HG02763 (cell line): ENCODE measurements at regions not wholly inside any gene's neighbourhood (a gene's known extent, or its start where the extent isn't known, plus 50 kb on each side); places are given as distances from the start of the nearest gene placed in this dataset.

Experiments
- ATAC-seq: cut with Tn5 transposase; IDR thresholded peaks from one replicate; pipeline ENCODE4 v1.9.1; 2021; ENCODE audit warnings: mild to moderate bottlenecking, moderate library complexity; ENCODE audit not compliant: unreplicated experiment

GRCh38 chr5:144583541-144584449 is 413.1 kb downstream of the KCTD16 start:
- no peak for ATAC-seq

GRCh38 chr5:144582066-144582465 is 411.4 kb downstream of the KCTD16 start:
- ATAC-seq = no peak

GRCh38 chr5:144581044-144581443 is 410.4 kb downstream of the KCTD16 start:
- no peak for ATAC-seq

GRCh38 chr5:144577676-144578075 is 407.0 kb downstream of the KCTD16 start:
- ATAC-seq = no peak

- no peak for ATAC-seq
These were observed 405.1 kb downstream of the KCTD16 start for GRCh38 chr5:144575736-144576135.

- ATAC-seq = no peak
These were observed 396.7 kb downstream of the KCTD16 start for GRCh38 chr5:144567421-144567780.

GRCh38 chr5:144566747-144567420 is 396.2 kb downstream of the KCTD16 start:
- no peak for ATAC-seq

- no peak for ATAC-seq
These were observed 378.9 kb downstream of the KCTD16 start for GRCh38 chr5:144549580-144549979.

- ATAC-seq = no peak
These were observed 378.3 kb downstream of the KCTD16 start for GRCh38 chr5:144548936-144549335.

GRCh38 chr5:144547098-144547499 is 376.4 kb downstream of the KCTD16 start:
- ATAC-seq = no peak

GRCh38 chr5:144538845-144539244 is 368.2 kb downstream of the KCTD16 start:
- no peak for ATAC-seq
